Glomerular visceral epithelial cell (primary cell): ENCODE measurements at regions not wholly inside any gene's neighbourhood (a gene's known extent, or its start where the extent isn't known, plus 50 kb on each side); places are given as distances from the start of the nearest gene placed in this dataset.
"Not testable (repeated sequence)": the region's sequence is repeated elsewhere in the genome, so short reads cannot be mapped to it uniquely, and the experiment has no call there.

ENCODE experiments used
- DNase-seq: peaks from one replicate; pipeline ENCODE4 v3.0.0-alpha.2; 2016; ENCODE audit errors: extremely low spot score

DNA sequence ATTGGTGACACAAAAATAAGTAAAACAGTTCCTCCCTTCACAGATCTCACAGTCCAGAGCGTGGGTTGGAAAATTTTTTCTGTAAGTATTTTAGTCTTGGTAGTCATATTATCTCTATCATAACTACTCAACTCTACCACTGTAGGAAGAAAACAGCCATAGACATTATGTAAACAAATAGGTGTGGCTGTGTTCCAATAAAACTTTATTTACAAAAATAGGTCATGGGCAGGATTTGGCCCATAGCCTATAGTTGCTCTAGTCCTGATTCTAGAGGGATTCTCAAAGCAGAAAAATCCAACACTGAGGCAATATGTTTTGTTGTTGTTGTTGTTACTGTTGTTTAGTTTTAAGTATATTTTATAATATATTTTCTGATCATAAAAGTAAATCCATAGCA lies 206.1 kb upstream of the GADL1 start:
- no peak for DNase-seq

DNA sequence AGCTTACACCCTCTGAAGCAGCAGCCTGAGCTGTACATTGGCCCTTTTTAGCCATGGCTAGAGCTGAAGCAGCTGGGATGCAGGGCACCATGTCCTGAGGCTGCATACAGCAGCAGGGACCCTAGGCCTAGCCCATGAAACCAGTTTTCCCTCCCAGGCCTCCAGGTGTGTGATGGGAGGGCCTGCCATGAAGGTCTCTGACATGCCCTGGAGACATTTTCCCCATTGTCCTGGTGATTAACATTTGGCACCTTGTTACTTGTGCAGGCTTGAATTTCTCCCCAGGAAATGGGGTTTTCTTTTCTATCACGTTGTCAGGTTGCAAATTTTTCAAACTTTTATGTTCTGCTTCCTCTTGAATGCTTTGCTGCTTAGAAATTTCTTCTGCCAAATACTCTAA lies 206.8 kb upstream of the GADL1 start:
- not testable (repeated sequence) for DNase-seq

DNA sequence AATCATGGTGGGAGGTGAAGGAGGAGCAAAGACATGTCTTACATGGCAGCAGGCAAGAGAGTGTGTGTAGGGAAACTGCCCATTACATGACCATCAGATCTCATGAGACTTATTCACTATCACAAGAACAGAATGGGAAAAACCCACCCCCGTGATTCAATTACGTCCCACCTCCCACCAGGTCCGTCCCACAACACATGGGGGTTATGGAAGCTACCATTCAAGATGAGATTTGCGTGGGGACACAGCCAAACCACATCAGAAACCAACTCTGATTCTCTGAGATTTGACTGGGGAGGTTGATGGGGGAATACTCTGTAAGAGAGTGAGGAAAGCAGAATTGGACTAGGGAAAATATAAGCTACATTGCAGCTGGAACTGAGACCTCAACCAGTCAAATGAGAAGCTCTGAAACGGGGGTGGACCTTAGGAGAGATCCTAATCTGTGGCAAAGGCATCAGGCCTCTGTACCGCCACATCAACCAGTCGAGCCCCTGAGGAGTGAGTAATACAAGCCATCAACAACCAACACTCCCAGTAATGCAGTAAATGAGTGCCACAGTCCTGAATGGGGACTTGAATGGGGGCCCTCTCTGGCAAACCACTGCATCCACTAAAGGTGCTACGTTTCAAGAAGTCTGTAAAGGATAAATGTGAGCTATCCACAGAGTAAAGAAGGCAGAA lies 207.9 kb upstream of the GADL1 start:
- DNase-seq = no peak

DNA sequence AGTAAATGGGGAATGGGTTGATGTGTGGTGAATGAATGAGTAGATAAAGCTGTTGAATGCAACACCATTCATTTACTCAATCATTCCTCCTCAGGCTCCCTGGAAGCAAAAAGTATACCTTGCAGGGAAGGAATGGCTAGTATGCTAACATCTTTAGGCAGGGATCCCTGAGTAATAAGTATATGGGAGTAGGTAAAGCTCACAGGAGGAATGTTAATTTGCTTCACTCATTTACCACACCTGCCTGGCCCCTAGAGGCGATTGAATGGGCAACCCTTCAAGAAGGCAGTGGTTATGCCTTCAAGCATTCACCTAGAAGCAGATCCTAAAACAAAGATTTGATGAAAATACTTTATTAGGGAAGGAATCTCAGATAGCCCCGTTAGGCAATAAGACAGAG lies 208.7 kb upstream of the GADL1 start:
- DNase-seq = no peak

DNA sequence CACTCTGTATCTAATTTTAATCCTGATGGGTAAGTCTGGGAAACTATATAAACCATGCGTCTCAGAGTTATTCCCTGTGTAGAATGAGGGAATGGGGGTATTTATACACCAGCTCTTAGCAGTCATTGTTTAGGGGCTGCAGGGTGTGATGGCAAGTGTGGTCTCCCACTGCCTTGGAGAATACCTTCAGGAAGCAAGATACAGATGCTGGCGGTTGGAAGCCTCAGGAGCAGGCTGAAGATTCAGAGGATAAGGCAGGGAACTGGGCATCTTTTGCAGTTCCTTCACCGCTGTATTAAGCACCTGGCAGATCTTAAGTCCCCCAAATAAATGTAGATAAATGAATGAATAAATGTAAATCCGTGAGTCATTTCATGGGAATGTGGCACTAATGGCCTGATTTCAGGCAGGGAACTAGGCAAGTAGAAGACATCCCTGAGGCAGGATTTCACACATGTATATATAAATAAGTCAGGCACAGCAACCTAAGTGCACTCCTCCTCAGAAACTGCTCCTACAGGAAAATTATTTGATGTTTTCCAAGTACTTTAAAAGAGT lies 209.2 kb upstream of the GADL1 start:
- DNase-seq = no peak

DNA sequence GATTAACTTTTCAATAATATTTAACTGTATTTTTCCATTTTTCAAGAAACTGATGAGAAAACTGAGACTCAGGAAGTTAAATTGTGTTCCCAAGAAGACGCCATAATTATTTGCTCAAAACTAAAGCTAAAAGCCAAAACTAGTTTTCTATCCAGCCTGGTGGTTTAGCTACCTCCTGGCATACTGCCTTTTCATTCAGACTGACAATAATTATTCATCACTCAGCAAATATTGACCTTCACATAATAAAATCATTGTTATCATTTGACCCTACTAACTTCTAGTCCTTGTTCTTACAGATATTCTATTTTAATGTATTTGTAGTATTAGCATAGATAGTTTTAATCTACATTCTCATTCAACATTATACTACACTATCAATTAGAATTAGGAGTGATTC lies 210.6 kb upstream of the GADL1 start:
- no peak for DNase-seq

DNA sequence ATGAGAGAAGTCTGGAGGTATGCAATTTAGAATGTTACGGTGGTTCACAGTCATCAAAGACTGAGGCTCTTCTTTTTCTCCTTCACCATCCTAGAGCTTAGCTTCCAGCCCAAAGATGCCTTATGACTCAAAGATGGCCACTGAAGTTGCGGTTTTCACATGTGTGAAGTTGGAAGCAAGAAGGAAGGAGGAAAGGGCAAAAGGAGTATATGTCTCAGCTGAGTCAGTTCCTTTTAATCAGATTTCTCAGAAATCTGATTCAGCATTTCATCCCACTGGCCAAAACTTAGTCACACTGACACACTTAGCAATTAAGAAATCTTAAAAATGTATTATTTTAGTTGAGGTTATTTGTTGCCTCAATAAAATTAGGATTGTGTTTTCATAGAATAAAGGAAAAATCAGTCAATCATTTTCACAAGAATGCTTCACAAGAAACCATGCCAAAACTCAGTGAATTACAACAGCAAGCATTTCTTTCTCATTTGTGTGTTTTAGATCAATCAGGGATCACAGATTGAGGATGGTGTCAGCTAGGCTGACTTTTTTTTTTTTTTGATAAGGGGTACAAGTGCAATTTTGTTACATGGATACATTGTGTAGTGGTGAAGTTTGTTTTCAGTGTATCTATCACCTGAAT lies 211.1 kb upstream of the GADL1 start:
- DNase-seq = peak; percentile 73

DNA sequence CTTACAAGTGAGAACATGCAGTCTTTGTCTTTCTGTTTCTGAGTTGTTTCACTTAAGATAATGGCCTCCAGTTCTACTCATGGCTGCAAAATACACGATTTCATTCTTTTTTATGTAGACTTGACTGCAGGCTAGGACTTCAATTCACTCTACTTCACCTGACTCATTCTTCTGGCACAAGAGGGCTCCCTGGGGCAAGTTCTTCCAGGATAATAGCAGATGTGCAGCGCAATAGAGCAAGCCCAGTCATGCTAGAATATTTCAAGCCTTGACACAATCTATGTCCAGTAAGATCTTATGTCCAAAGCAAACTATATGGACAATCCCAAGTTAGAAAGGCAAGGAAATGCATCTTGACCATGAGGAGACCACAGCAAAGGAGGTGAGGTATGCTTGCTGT lies 211.7 kb upstream of the GADL1 start:
- DNase-seq = peak; percentile 23

DNA sequence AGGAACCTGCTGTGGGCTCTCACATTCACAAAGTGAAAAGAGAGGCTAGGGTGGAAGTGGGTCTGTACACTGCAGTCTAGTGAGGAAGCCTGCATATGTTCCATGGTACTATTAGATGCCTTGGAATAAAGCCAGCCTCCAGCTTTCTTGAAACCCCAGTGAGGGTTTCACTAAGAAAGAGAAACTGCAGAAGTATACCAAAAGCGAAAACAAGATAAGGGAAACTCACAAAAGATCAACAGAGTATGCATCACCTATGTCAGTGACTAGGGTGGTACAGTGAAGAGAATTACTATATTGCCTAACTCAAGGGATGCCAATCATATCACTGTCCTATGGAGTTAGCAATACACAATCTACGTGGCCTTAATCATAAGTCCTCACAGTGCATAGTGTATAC lies 212.5 kb upstream of the GADL1 start:
- DNase-seq = no peak

DNA sequence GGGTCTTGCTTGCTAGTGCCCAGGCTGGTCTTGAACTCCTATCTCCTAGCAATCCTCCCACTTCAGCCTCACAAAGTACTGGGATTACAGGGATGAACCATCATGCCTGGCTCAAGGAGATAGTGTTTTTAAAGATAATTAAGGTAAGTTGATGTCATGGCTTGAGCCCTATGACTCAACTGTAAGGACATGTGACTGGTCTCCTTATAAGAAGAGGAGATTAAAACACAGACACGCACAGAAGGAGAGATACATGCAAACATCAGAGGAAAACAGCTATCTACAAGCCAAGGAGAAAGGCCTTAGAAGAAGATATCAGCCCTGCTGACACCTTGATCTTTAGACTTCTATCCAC lies 220.4 kb upstream of the GADL1 start:
- no peak for DNase-seq

DNA sequence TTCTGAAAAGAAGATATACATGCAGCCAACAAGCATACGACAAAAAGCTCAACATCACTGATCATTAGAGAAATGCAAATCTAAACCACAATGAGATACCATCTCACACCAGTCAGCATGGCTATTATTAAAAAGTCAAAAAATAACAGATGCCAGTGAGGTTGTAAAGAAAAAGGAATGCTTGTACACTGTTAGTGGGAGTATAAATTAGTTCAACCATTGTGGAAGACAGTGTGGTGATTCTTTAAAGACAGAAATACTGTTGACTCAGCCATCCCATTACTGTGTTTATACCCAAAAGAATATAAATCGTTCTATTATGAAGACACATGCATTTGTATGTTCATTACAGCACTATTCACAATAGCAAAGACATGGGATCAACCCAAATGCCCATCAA lies 221.1 kb upstream of the GADL1 start:
- not testable (repeated sequence) for DNase-seq

DNA sequence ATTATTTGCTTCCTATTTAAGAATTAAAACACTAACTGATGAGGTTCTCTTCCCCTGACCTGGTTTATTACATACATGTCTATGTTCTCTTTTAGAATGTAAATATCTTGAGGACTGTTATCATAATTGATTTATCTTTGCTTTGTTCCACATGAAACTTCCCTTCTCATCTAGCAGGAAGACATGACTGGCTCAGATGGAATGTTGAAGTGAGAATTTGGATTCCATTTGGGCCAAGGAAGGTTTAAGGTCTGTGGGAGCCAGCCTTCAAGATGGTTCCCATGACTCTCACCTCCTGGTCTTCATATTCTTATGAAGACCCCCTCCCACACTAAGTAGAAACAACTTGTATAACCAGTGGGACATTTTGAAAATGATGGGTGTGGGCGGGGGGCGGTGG lies 222.2 kb upstream of the GADL1 start:
- no peak for DNase-seq

DNA sequence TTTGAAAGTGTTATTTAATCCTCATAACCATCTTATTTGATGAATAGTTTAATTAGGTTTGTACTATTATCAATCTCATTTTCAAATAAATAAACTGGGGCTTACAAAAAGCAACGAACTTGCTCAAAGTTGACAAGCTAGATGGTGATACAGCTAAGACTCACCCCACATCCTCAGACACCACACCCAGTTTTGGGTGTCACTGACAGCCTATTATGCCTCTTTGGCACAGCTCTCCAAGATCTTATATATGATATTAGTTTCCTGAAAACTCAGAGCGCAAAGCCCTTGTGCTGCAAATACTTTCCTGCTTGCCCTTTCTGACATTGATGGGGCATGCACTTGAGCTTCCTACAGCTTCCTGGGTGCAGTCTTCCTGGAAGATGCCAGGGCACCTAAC lies 223.4 kb upstream of the GADL1 start:
- no peak for DNase-seq

DNA sequence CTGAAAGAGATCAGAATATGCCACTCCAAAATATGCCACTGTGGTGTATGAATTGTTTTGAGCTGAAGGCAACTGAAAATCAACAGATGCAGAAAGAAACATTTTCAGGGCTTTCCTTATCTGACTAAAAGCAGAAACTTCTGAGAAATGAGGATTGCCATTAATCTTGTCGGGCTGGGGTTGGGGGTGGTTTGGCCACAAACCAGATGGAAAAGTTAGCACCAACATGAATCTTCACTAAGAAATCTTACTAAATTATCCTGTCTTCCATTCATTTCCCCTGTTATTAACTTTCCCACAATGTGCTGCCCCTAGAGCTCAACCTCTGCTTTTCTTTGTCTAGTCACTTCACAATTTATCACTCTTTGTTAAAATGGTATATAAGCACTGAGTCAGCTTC lies 229.9 kb upstream of the GADL1 start:
- no peak for DNase-seq

DNA sequence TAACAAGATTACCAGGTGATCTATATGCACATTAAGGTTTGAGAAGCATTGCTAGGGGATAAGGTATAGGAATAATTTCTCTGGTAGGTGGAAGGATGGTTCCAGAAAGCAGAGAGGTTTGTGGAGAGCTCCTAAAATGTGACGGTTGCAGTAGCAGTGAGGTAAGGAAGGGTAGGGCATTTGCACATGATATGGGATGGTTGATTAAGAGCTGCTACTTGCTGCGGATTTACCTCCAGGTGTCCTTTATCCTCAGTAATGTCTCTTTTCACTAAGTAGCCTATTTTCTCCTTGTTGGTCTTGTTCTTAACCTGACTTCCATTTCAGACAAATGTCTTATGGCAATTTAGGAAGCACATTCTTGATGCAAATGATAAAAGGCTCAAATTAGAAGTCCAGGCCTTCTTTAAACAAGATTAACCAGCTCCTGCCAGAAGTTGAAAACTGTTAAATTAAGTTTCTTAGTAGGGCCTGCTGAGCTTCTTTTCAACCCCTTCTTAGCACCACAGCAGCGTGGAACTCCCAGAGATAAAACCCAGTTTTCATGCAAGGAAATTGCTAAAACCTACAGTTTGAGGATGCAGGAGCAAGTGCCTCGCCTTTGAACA lies 231.1 kb upstream of the GADL1 start:
- DNase-seq = no peak

DNA sequence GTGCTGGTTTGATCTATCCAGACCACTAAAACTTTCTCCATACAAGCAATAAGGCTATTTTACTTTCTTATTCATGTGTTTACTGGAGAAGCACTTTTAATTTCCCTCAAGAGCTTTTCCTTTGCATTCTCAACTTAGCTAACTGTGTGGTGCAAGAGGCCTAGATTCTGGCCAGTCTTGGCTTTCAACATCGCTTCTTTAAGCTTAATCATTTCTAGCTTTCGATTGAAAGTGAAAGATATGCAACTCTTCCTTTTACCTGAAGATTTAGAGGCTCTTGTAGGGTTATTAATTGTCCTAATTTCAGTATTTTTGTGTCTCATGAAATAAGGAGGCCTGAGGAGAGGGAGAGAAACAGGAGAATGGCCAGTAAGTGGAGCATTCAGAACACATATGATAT lies 234.8 kb upstream of the GADL1 start:
- no peak for DNase-seq

DNA sequence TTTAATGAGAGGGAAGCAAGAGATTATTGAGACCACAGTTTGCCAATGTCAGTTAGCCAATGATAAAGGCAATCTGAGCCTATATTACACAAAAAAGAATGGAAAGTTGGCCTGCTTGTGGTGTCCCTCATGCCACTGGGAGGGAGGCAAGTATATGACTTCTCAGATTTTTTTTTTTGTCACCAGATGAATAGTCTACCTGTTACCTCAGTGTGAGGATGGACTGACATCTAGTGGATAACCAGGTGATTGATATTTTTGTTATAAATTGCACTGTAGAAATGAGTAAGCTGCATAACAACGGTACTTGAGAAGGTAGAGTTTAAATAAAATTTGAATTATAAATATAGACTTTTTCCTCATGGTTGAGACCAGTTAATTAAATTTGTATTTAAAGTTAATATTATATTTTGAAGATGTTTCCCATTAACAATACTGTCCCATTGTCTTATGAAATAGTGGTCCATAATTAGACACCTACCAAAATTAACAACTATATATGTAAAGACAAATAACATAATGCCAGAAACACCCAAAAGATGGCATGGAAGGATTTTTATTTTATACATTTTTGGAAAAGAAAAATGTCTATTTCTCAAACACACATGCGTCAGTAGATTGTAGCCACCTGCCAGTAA lies 237.8 kb upstream of the GADL1 start:
- peak; percentile 47 for DNase-seq

DNA sequence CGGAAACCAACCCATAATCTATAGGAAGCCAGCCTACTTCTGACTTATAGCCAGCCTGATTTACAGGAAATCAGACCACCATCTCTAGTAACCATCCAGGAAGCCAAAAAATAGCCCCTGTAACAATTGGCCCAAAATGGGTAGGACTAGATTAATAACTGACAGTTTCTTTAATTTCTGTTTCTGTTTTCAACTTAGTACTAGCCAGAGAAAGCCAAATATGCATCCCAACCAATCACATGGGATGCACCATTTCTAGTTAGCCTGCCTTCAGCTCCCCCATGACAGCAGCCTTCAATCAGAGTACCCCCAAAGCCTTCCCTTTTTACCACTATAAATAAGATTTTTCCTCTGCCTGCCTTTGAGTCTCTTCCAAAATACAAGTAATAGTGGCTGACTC lies 239.1 kb upstream of the GADL1 start:
- no peak for DNase-seq

DNA sequence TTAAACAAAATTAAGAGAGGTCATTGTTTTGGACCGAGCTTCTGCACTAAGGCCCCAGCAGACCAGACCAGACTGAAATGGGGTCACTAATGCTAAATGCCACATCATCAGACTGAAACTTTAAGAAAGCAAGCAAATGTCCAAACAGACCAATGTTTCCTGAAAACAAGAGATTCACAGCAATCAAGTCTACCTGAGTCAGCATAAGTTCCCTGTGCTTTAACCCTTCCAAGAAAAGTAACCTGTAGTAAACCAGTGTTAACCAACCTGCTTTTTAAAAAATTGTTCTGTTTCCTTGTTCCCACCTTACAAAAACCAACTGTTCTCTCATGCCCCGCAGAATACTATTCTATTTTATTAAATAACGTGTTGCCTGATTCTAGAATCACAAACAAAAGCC lies 241.1 kb upstream of the GADL1 start:
- DNase-seq = no peak

DNA sequence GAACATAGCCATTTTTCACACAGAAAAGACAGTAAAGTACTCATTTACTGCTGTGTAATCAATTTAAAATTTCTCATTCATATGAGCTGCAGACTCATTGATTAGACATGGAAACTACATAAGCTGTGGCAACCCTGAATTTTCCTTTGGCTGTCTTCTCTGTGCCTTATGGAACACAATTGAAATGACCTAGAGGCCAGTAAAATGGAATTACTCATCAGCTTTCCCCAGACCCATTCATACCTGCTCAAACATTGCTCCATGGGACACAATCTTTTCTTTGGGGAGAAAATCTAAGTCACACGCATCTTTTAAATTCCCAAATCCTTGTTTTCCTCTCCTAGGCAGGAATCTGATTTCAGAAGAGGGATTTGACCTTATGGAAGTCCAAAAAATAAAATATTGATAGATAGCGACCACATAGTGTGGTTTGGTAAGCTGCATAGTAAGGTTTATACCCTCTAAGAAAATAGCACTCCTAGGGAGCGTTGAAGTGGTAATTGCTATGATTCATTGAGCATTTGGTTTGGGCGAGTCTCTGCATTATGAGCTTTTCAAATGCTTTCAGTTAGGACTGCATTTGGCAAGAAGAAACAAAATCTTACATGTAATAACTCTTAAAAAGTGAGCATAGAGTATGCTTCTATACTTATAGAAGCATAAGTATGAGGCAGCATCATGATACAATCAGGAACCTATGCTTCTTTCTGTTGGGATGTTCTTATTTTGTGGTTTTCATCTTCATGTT lies 243.4 kb upstream of the GADL1 start:
- DNase-seq = no peak

DNA sequence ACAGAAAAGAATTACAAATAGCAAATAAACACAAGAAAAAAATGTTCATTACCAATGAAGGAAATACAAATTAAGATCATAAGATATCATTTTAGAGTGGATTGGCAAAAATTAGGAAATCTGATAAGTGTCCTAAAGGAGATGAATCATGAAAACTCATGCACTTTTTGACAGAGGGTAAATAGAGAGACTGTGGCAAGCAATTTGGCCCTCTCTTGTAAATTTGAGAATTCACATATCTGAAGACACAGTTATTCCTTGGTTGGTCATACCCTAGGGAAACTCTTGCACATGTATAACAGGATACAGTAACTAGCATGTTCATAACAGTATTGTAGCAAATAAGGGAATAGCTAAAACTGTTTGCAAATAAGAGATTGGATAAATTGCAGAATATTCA lies 246.0 kb upstream of the GADL1 start:
- DNase-seq = no peak

DNA sequence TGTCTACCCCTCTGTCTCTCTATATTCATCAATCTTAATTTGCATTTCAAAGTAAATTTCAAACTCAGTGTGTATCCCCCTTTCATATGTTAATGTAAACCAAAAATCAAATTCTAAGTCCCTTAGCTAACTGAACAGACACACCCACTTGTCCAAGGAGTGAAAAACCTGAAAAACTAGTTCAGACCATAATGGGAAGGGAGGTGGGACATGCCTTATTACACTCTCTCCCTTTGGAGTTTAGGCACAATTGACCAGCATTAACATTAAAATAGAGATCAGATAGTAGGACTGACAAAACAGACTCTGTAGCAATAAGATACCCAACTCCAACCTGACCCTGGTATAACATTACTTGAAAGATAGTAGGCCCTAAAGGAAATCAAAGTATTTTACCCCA lies 247.7 kb upstream of the GADL1 start:
- DNase-seq = no peak
